Mesenchymal stem cell (in vitro differentiated cells and primary cell): ENCODE measurements at regions not wholly inside any gene's neighbourhood (a gene's known extent, or its start where the extent isn't known, plus 50 kb on each side); places are given as distances from the start of the nearest gene placed in this dataset.
"Not testable (repeated sequence)": the region's sequence is repeated elsewhere in the genome, so short reads cannot be mapped to it uniquely, and the experiment has no call there.

Experiments used
- DNase-seq: peaks from one replicate; pipeline ENCODE4 v3.0.0-alpha.2; 2013
- H2AFZ ChIP-seq: one replicate; pipeline ENCODE4 v1.6.1; 2013; ENCODE audit warnings: low read depth, mild to moderate bottlenecking, control low read depth, inconsistent platforms, low read length, moderate library complexity
- H2AK5ac ChIP-seq: 2 replicates; pipeline ENCODE4 v1.6.1; 2013; ENCODE audit warnings: low read length, moderate library complexity, mild to moderate bottlenecking, inconsistent platforms; ENCODE audit not compliant: severe bottlenecking
- H2BK120ac ChIP-seq: one replicate; pipeline ENCODE4 v1.6.1; 2013; ENCODE audit warnings: low read depth, mild to moderate bottlenecking, inconsistent platforms, low read length, moderate library complexity
- H2BK12ac ChIP-seq, 2 experiments: one replicate each; pipeline ENCODE4 v1.6.1; 2013; ENCODE audit warnings: inconsistent platforms in 2 of 2, low read length in 2 of 2, mild to moderate bottlenecking in 2 of 2, moderate library complexity in 2 of 2, control low read depth in 1 of 2
- H2BK15ac ChIP-seq: one replicate; pipeline ENCODE4 v1.6.1; 2013; ENCODE audit warnings: mild to moderate bottlenecking, low read depth, inconsistent platforms; ENCODE audit not compliant: poor library complexity, severe bottlenecking
- H2BK5ac ChIP-seq: 2 replicates; pipeline ENCODE4 v1.6.1; 2013; ENCODE audit warnings: low read depth, mild to moderate bottlenecking, low read length, control low read depth, inconsistent platforms; ENCODE audit not compliant: poor library complexity, severe bottlenecking
- H3K14ac ChIP-seq, 2 experiments: one replicate each; pipeline ENCODE4 v1.6.1; 2013; ENCODE audit warnings: inconsistent platforms in 2 of 2, low read length in 2 of 2, control low read depth in 1 of 2, mild to moderate bottlenecking in 1 of 2, moderate library complexity in 1 of 2
- H3K18ac ChIP-seq, 2 experiments: one replicate each; pipeline ENCODE4 v1.6.1; 2013; ENCODE audit warnings: inconsistent platforms in 2 of 2, low read length in 2 of 2, control low read depth in 1 of 2, low read depth in 1 of 2, mild to moderate bottlenecking in 1 of 2
- H3K23ac ChIP-seq, 2 experiments: one replicate each; pipeline ENCODE4 v1.6.1; 2013; ENCODE audit warnings: inconsistent platforms in 2 of 2, low read length in 2 of 2, mild to moderate bottlenecking in 2 of 2, moderate library complexity in 2 of 2, control low read depth in 1 of 2
- H3K27ac ChIP-seq: 2 replicates; pipeline ENCODE4 v1.5.1; 2013; ENCODE audit warnings: mild to moderate bottlenecking, moderate library complexity, low read length, control low read depth, inconsistent platforms; ENCODE audit not compliant: poor library complexity, severe bottlenecking
- H3K27me3 ChIP-seq, 2 experiments: 2 replicates each; pipeline versions ENCODE4 v1.6.1 to v1.7.0; 2013; ENCODE audit warnings: low read length in 2 of 2, mild to moderate bottlenecking in 2 of 2, moderate library complexity in 2 of 2, control low read depth in 1 of 2, inconsistent platforms in 1 of 2; ENCODE audit not compliant: control insufficient read depth in 1 of 2, insufficient read depth in 1 of 2
- H3K36me3 ChIP-seq, 2 experiments: 2 replicates each; pipeline versions ENCODE4 v1.6.1 to v1.7.0; 2013; ENCODE audit warnings: low read length in 2 of 2, control low read depth in 1 of 2, inconsistent platforms in 1 of 2, low read depth in 1 of 2, mild to moderate bottlenecking in 1 of 2; ENCODE audit not compliant: insufficient read depth in 2 of 2, control insufficient read depth in 1 of 2
- H3K4ac ChIP-seq, 2 experiments: one replicate each; pipeline ENCODE4 v1.6.1; 2013; ENCODE audit warnings: inconsistent platforms in 2 of 2, low read length in 2 of 2, mild to moderate bottlenecking in 2 of 2, moderate library complexity in 2 of 2, control low read depth in 1 of 2, low read depth in 1 of 2
- H3K4me1 ChIP-seq: 2 replicates; pipeline ENCODE4 v1.6.1; 2013; ENCODE audit warnings: low read depth, low read length, control low read depth; ENCODE audit not compliant: control insufficient read depth, insufficient read depth
- H3K4me2 ChIP-seq: 2 replicates; pipeline ENCODE4 v1.6.1; 2013; ENCODE audit warnings: low read length, mild to moderate bottlenecking, inconsistent platforms; ENCODE audit not compliant: poor library complexity, severe bottlenecking
- H3K4me3 ChIP-seq, 2 experiments: 2 replicates each; pipeline versions ENCODE4 v1.5.1 to v1.7.0; 2013; ENCODE audit warnings: low read length in 2 of 2, mild to moderate bottlenecking in 2 of 2, control low read depth in 1 of 2, low read depth in 1 of 2; ENCODE audit not compliant: insufficient read depth in 1 of 2
- H3K79me1 ChIP-seq: replicated peaks from 2 replicates; pipeline ENCODE4 v1.6.1; 2013; ENCODE audit warnings: mild to moderate bottlenecking, control low read depth, low read length, inconsistent platforms; ENCODE audit not compliant: poor library complexity, severe bottlenecking
- H3K9ac ChIP-seq: 2 replicates; pipeline ENCODE4 v1.7.0; 2013; ENCODE audit warnings: mild to moderate bottlenecking, low read length, moderate library complexity
- H3K9me3 ChIP-seq: 2 replicates; pipeline ENCODE4 v1.7.0; 2013; ENCODE audit warnings: mild to moderate bottlenecking, low read length; ENCODE audit not compliant: control insufficient read depth
- H4K8ac ChIP-seq: one replicate; pipeline ENCODE4 v1.6.1; 2013; ENCODE audit warnings: inconsistent platforms, mild to moderate bottlenecking, low read length, moderate library complexity
- H4K91ac ChIP-seq: one replicate; pipeline ENCODE4 v1.6.1; 2013; ENCODE audit warnings: mild to moderate bottlenecking, low read length, inconsistent platforms
- WGBS: methylation state at CpG from one replicate; pipeline ENCODE4 v1.1.7; 2013; ENCODE audit warnings: mixed read lengths; 5-methylcytosine and 5-hydroxymethylcytosine counted together

- Histone ChIP-seq H2BK15ac (no peak overlapping the region), H2AK5ac (no peak overlapping the region), H3K27me3 (no peaks in the 10 kb centered on the region), H3K4ac (no peak overlapping the region), H4K8ac (no peak overlapping the region), H4K91ac (no peak overlapping the region), H2BK120ac (no peak overlapping the region), H3K9ac (no peak overlapping the region), H3K4me3 (no peak overlapping the region), H3K14ac (no peak overlapping the region), H2BK5ac (no peak overlapping the region), H3K4me1 (no peaks in the 10 kb centered on the region), H3K36me3 (no peaks in the 10 kb centered on the region), H2BK12ac (no peak overlapping the region), H3K79me1 (no peaks in the 10 kb centered on the region), H2AFZ (no peak overlapping the region), H3K4me2 (no peak overlapping the region), H3K27ac (no peak overlapping the region), H3K9me3 (no peaks in the 10 kb centered on the region), H3K23ac (no peak overlapping the region), H3K18ac (no peak overlapping the region)
- peak; percentile 22 for DNase-seq
- WGBS = 85% methylated on average over 1 of the region's 2 CpGs
These were observed 852.6 kb upstream of the RAG2 start for GRCh38 chr11:37450613-37451012.

GRCh38 chr11:37449146-37449545 is 851.1 kb upstream of the RAG2 start:
- H3K9ac ChIP-seq = peak overlapping the region; percentile 68
- no peaks in the 10 kb centered on the region for H3K79me1 ChIP-seq
- no peak overlapping the region for H2BK12ac ChIP-seq
- H3K9me3 ChIP-seq = no peaks in the 10 kb centered on the region
- no peak overlapping the region for H2BK15ac ChIP-seq
- no peak overlapping the region for H2AK5ac ChIP-seq
- no peaks in the 10 kb centered on the region for H3K4me1 ChIP-seq
- no peak overlapping the region for H2BK5ac ChIP-seq
- H4K91ac ChIP-seq = no peak overlapping the region
- H3K27me3 ChIP-seq = no peaks in the 10 kb centered on the region
- no peak overlapping the region for H4K8ac ChIP-seq
- H3K4me3 ChIP-seq = no peak overlapping the region
- no peak overlapping the region for H2BK120ac ChIP-seq
- no peak overlapping the region for H3K4me2 ChIP-seq
- H2AFZ ChIP-seq = no peak overlapping the region
- H3K4ac ChIP-seq = no peak overlapping the region
- no peak overlapping the region for H3K27ac ChIP-seq
- no peak overlapping the region for H3K14ac ChIP-seq
- DNase-seq = peak; percentile 51
- no peak overlapping the region for H3K23ac ChIP-seq
- no peaks in the 10 kb centered on the region for H3K36me3 ChIP-seq
- no peak overlapping the region for H3K18ac ChIP-seq
- WGBS = 50% methylated on average over 3 of the region's 3 CpGs

GRCh38 chr11:37442576-37442975 is 844.5 kb upstream of the RAG2 start:
- Histone ChIP-seq H3K79me1 (no peaks in the 10 kb centered on the region), H2AK5ac (no peak overlapping the region), H2BK12ac (no peak overlapping the region), H2BK5ac (no peak overlapping the region), H3K18ac (no peak overlapping the region), H3K4ac (no peak overlapping the region), H3K4me3 (no peak overlapping the region), H2AFZ (no peak overlapping the region), H2BK120ac (no peak overlapping the region), H3K23ac (no peak overlapping the region), H3K27ac (no peak overlapping the region), H3K36me3 (no peaks in the 10 kb centered on the region), H3K9ac (no peak overlapping the region), H3K4me2 (no peak overlapping the region), H3K27me3 (no peaks in the 10 kb centered on the region), H3K14ac (no peak overlapping the region), H2BK15ac (no peak overlapping the region), H3K4me1 (no peaks in the 10 kb centered on the region), H4K8ac (no peak overlapping the region), H4K91ac (no peak overlapping the region), H3K9me3 (no peaks in the 10 kb centered on the region)
- no CpG with 5 or more reads among the region's 1 CpG for WGBS
- peak; percentile 12 for DNase-seq

GRCh38 chr11:37431633-37432230 is 833.7 kb upstream of the RAG2 start:
- 95% methylated on average over 27 of the region's 29 CpGs for WGBS
- not testable (repeated sequence) for H4K91ac ChIP-seq, H3K4me2 ChIP-seq, H3K18ac ChIP-seq, H3K14ac ChIP-seq, H3K4me1 ChIP-seq, DNase-seq, H2AFZ ChIP-seq, H4K8ac ChIP-seq, H3K4me3 ChIP-seq, H3K9ac ChIP-seq, H3K36me3 ChIP-seq, H2BK120ac ChIP-seq, H2BK5ac ChIP-seq, H3K9me3 ChIP-seq, H2AK5ac ChIP-seq, H2BK12ac ChIP-seq, H3K23ac ChIP-seq, H3K27ac ChIP-seq, H3K79me1 ChIP-seq, H3K4ac ChIP-seq, H2BK15ac ChIP-seq, H3K27me3 ChIP-seq
